GM12892 (cell line): ENCODE measurements at regions not wholly inside any gene's neighbourhood (a gene's known extent, or its start where the extent isn't known, plus 50 kb on each side); places are given as distances from the start of the nearest gene placed in this dataset.

Experiments
- POLR2AphosphoS5 ChIP-seq: IDR thresholded peaks from 2 replicates; pipeline ENCODE4 v1.6.1; 2011; ENCODE audit warnings: low read depth, low read length, control low read depth
- TAF1 ChIP-seq: IDR thresholded peaks from 2 replicates; pipeline ENCODE4 v1.6.1; 2011; ENCODE audit warnings: low read depth, mild to moderate bottlenecking, control low read depth, low read length, borderline replicate concordance

- TF ChIP-seq POLR2AphosphoS5 (no peak), TAF1 (no peak)
These were observed 1304.2 kb upstream of the ADGRL4 start for GRCh38 chr1:80310703-80311245.
